ENCODE measurements at regions not wholly inside any gene's neighbourhood (a gene's known extent, or its start where the extent isn't known, plus 50 kb on each side); places are given as distances from the start of the nearest gene placed in this dataset.

DNA sequence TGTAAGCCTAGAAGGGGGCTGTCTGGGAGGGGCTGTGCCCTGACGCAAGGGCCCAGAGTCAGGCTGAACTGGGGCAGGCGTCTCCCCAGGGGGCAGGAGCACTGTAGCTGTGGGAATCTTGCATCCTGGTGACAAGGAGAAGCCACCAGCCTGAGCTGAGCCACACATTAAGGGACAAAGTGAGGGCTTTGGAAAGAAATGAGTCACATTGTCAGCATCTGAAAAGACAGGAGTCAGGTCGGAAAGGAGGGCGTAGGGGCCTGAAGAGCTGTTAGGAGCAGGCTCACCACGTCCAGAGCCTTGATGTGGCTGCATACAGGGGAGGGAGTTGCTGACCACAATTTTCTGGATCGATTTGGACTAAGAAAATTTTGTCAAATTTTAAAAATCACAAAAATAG, 298.6 kb downstream of the CYP26B1 start:
- Mint-ChIP-seq H3K9me3 (peaks cover 0 to 3% (median 0%) of the 10 kb centered on the region in 3 donors), H3K27me3 (peaks cover 8% of the 10 kb centered on the region), H3K4me3 (no peak overlapping the region), H3K4me1 (no peaks in the 10 kb centered on the region), H3K27ac (no peak overlapping the region), H3K36me3 (no peaks in the 10 kb centered on the region)

DNA sequence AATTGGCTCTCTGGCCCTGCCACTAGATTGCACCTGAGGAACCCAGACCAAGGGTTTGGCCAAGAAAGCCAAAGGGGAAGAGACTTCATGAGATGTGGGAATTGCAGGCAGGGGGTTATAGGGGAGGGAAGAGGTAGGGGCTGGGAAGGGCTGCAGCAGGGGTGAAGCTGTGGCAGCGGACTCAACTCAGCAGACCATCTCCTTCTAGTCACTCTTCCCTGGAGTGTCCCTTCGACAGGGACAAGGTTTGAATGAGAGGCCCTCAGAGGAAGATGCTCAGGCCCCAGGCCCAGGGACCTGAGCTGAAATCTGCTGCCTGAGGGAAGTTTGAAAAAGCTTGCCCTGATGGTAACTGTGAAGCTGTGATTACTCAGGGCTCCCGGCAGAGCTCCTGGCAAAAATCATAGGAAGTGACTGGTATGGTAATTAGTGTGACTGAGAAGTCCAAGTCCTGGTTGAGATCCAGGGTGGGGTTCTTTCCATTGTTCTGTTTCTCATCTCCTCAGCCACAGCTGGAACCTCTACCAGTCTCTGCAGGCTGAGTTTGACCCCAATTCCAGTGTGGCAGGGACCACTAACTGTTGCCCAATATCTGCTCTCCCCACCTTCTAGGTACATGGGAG, 300.9 kb downstream of the CYP26B1 start:
- H3K4me1 Mint-ChIP-seq: no peaks in the 10 kb centered on the region
- peaks cover 0 to 3% (median 2%) of the 10 kb centered on the region in 3 donors for H3K9me3 Mint-ChIP-seq
- peak overlapping the region in 1 of 4 donors; percentile 39 for H3K4me3 Mint-ChIP-seq
- peaks cover 10% of the 10 kb centered on the region for H3K27me3 Mint-ChIP-seq
- no peaks in the 10 kb centered on the region for H3K36me3 Mint-ChIP-seq
- H3K27ac Mint-ChIP-seq: no peak overlapping the region

DNA sequence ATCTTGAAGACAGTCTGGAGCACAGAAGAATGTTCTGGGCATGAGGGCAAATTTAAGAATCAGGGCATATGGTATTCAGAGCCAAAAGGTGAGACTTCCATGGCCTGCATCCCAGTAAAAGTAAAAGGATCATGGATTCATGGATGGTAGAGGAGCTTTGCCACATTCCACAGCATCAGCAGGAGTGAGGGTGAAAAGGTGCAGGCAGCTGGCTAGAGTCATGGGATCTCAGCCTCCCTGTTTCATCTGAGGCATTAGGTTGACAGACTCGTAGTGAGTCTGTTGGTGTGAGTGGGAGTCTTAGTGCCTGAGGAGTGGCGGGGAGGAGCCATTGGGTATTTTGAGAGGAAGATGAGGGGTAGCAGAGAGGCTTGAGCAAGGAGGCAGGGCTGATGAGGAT, 301.6 kb downstream of the CYP26B1 start:
- peaks cover 8% of the 10 kb centered on the region for H3K27me3 Mint-ChIP-seq
- no peaks in the 10 kb centered on the region for H3K36me3 Mint-ChIP-seq
- H3K4me1 Mint-ChIP-seq: no peaks in the 10 kb centered on the region
- H3K27ac Mint-ChIP-seq: no peak overlapping the region
- no peak overlapping the region for H3K4me3 Mint-ChIP-seq
- H3K9me3 Mint-ChIP-seq: peaks cover 0 to 5% (median 2%) of the 10 kb centered on the region in 3 donors

DNA sequence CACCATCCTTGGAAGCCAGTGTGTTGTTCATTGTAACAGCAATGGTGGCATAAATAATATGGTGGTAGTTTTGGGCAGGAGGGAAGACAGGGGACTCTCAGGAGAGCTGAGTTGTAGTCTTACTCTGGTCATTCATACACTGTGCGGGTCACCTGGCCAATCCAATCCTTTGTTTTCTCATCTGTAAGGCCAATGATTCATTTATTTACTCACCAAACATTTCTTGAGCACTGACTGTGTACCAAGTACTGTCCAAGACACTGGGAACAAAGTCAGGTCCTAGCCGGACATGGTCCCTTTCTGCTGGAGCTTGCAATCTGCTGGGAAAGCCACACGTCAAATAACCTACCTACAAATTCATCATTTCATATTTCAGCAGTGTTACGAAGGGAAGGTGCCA, 302.7 kb downstream of the CYP26B1 start:
- peaks cover 7% of the 10 kb centered on the region for H3K27me3 Mint-ChIP-seq
- H3K27ac Mint-ChIP-seq: no peak overlapping the region
- H3K4me3 Mint-ChIP-seq: no peak overlapping the region
- H3K4me1 Mint-ChIP-seq: no peaks in the 10 kb centered on the region
- peaks cover 2 to 5% (median 3%) of the 10 kb centered on the region in 3 donors for H3K9me3 Mint-ChIP-seq
- H3K36me3 Mint-ChIP-seq: no peaks in the 10 kb centered on the region

DNA sequence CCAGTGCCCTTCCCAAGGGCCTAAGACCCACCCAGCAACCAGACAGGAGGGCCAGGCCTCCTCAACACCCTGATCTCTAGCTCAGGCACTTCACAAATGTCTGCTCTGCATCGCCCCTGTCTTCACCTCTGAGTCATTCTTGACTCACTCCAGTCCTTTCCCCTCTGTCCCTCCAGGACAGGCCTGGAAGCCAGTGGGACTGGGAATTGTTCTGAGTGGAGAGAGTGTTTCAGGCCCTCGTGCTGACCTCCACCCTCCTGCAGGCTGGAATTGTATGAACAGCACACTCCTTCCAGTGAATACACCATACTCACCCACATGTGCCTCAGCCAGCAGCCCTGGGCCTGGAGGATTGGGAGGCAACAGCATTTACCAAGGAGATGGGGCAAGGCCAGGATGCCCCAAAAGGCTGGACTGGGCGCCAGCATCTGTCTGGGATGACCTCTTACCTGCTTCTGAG, 304.2 kb downstream of the CYP26B1 start:
- Mint-ChIP-seq H3K36me3 (no peaks in the 10 kb centered on the region), H3K4me1 (no peaks in the 10 kb centered on the region), H3K4me3 (no peak overlapping the region), H3K27ac (no peak overlapping the region), H3K9me3 (peaks cover 3 to 5% (median 4%) of the 10 kb centered on the region in 3 donors), H3K27me3 (peaks cover 7% of the 10 kb centered on the region)

DNA sequence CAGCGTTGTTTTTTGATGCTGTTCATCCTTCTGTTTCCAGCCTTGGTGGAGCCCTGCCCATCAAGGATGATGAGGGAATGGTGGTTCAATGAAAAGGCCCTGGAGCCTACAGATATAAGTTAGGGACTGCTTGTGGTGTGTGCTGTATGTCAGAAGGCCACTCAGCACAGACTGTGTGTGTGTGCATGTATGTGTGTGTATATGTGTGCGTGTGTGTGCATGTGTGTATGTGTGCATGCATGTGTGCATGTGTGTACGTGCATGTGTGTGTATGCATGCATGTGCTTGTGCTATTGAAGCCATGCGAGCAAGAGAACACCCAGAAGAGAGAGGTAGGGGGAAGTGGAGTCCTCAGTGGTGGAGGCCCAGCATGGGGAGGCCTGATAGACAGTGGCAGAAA, 304.9 kb downstream of the CYP26B1 start:
- Mint-ChIP-seq H3K9me3 (peaks cover 3 to 5% (median 4%) of the 10 kb centered on the region in 3 donors), H3K36me3 (no peaks in the 10 kb centered on the region), H3K27me3 (peaks cover 7% of the 10 kb centered on the region), H3K4me3 (no peak overlapping the region), H3K27ac (no peak overlapping the region), H3K4me1 (no peaks in the 10 kb centered on the region)

DNA sequence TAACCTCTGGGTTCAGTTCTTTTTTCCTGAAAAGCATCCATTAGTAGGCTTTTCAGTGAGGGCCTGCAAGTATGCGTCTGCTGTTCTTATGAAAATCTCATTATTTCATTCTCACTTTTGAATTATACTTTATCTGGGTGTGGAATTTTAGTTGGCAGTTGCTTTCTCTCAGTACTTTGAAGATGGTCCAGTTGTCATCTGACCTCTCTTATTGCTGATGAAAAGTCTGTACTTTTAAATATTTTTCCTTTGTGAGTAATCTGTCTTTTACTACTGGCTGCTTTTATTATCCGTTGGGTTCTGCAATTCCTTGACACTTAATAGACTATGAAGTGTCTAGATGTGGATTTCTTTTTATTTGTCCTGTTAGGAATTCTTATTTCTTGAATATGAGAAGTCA, 307.8 kb downstream of the CYP26B1 start:
- no peak overlapping the region for H3K4me3 Mint-ChIP-seq
- H3K27ac Mint-ChIP-seq: no peak overlapping the region
- H3K9me3 Mint-ChIP-seq: peaks cover 3 to 5% (median 4%) of the 10 kb centered on the region in 3 donors
- H3K36me3 Mint-ChIP-seq: no peaks in the 10 kb centered on the region
- peaks cover 2% of the 10 kb centered on the region for H3K27me3 Mint-ChIP-seq
- no peaks in the 10 kb centered on the region for H3K4me1 Mint-ChIP-seq

DNA sequence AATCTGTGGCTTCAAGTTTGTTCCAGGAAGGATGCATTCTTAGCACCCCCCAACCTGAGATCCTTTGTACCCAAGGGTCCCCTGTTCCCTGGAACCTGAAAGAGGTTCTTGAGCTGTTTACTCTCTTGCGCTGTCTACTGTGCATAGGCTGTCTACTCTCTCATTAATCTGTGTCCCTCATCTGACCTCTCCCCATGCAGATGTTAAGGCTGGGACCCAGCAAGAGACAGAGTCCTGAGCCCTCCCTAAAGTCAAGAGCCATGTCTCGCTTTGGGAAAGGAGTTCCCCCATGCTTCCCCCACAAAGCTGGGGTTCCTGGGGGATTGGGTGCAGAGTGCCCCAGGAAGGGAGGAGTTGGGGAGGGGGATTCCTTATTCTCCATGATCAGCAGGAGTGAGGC, 312.9 kb downstream of the CYP26B1 start:
- Mint-ChIP-seq H3K4me1 (no peaks in the 10 kb centered on the region), H3K9me3 (peaks cover 0 to 2% (median 0%) of the 10 kb centered on the region in 3 donors), H3K36me3 (no peaks in the 10 kb centered on the region), H3K27ac (no peak overlapping the region), H3K4me3 (no peak overlapping the region), H3K27me3 (no peaks in the 10 kb centered on the region)

DNA sequence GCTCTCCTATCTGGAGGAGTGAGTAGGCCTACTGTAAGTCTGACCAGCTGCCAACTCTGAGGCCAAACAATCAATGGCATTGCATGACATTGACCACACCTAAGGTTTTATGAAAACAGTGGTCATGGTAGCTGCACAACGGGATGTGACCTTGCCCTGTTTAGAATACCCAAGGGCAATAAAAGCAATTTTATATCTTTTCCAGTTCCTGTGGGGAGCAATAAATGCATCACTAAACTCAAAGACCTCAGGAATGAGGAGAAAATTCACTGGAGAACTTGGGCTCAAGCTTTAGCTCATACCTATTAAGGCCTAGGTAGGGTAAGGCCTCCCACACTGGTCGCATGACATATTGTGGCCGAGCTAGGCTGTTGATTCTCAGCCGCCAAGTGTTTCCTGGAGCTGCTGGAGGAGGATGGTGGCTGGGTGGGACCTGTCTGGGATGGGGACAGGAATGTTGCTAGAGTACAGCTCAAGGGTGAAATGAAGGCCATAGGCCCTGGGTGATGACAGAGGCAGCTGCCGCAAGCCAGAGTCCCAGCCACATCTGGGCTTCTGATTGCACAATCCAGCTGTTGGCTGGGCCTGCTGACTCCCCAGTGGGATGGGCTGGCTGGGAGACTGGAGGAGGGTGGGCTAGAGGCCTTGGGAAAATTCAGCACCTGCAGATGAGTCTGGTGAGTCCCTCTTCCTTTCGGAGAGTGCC, 313.7 kb downstream of the CYP26B1 start:
- Mint-ChIP-seq H3K27me3 (no peaks in the 10 kb centered on the region), H3K4me3 (no peak overlapping the region), H3K27ac (no peak overlapping the region), H3K9me3 (peaks cover 0 to 2% (median 0%) of the 10 kb centered on the region in 3 donors), H3K4me1 (no peaks in the 10 kb centered on the region), H3K36me3 (no peaks in the 10 kb centered on the region)

DNA sequence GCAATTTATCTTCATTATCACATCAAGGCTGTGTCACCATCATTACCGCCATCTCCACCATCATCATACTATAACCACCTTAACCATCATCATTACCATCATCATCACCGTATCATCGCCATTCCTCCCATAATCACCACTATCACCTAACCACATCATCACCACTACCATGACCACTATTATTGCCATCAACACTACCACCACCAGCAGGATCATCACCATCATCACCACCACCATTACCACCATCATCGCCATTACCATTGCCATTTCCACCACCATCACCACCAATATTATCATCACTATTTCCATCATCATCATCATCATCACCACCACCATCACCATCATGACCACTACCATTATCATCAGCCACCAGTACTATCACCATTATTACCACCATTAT, 314.4 kb downstream of the CYP26B1 start:
- Mint-ChIP-seq H3K4me3 (no peak overlapping the region), H3K27me3 (no peaks in the 10 kb centered on the region), H3K9me3 (no peaks in the 10 kb centered on the region), H3K27ac (no peak overlapping the region), H3K4me1 (no peaks in the 10 kb centered on the region), H3K36me3 (no peaks in the 10 kb centered on the region)

DNA sequence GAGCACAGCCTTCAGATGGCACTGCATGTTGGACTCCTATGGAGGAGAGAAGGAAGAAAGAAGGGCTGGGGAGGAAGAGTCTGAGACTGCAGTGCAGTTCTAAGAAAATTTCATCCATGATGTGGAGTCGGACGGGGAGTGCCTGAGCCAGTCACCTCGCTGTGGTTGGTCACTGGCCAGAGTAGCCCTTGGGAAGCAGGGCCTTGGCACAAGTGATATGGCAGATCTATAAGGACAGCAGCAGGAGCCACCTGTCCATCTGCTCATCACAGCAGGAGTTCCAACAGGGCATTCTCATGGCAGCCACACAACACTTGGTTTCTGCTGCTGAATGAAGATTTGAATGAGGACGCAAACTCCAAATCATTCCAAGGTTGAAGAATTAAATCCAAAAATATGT, 314.8 kb downstream of the CYP26B1 start:
- Mint-ChIP-seq H3K36me3 (no peaks in the 10 kb centered on the region), H3K27me3 (no peaks in the 10 kb centered on the region), H3K4me3 (no peak overlapping the region), H3K4me1 (no peaks in the 10 kb centered on the region), H3K9me3 (no peaks in the 10 kb centered on the region), H3K27ac (no peak overlapping the region)

DNA sequence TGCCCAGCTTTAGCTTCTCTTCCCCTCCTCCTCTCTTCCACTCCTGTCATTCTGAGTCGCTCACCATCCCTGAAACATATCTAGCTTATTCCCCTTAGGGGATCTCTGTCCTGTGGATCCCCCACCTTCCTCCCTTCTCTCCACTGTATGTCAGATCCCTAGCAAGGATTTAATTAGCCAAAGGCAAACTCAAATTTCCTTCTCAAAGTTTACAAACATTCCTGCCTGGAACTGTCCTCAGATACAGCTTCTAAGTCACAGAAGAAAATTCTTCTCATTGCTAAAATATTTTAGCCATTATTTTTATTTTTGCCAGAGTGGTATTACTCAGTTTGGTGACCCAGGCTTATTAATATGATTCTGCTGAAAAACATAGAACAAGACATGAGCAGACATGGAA, 315.3 kb downstream of the CYP26B1 start:
- Mint-ChIP-seq H3K4me3 (no peak overlapping the region), H3K27ac (no peak overlapping the region), H3K36me3 (no peaks in the 10 kb centered on the region), H3K4me1 (no peaks in the 10 kb centered on the region), H3K9me3 (no peaks in the 10 kb centered on the region), H3K27me3 (no peaks in the 10 kb centered on the region)

DNA sequence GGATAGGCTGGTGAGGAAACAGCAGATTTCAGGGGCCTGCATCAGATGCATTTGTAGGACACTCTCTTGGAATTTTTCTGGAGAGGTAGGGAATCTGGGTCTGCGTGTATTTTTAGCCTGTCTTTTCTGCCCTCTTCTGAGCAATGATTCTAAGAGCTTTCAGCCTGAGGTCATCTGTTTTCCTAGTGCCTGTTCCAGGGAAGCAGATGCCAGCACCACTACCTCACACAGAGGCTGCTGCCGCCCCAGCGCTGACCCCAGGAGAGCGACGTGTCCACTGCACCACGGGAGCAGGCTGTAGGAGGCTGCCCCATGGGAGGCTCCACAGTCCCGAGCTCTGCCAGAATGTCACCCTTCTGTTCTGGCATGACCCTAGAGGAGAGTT, 316.5 kb downstream of the CYP26B1 start:
- Mint-ChIP-seq H3K27me3 (no peaks in the 10 kb centered on the region), H3K4me1 (peaks cover 0 to 3% (median 0%) of the 10 kb centered on the region in 3 donors), H3K9me3 (no peaks in the 10 kb centered on the region), H3K27ac (no peak overlapping the region), H3K36me3 (no peaks in the 10 kb centered on the region), H3K4me3 (no peak overlapping the region)

DNA sequence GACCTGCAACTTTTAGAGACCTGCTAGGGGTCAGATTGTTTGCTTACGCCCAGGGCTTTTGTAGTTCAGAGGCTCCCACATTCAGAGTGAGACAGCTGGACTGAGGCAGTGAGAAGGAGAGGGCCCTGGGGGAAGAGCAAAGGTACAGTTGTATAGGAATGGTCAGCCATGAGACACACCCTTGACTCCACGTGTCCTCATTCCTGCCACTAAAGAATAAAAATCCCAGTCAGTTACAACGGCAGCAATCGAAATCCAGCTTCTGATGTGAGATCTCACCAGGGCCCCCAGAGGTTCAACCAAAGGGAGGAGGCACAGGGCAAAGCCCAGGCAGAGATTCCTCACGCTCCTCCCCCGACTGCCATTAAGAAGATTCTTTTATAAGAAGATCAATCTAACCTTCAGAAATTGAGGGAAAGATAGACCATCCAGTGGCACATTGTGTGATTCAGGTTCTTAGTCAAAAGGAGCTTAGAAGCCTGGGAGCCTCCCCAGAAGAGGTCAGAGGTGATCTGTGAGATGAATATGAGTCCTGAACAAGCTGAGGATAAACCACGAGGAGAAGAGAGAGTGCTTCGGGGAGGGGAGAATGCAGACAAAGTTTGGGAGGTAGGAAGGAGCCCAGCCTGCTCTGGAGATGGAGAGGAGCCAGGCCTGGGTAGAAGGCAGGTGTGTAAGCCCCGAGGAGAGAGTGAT, 317.0 kb downstream of the CYP26B1 start:
- Mint-ChIP-seq H3K9me3 (no peaks in the 10 kb centered on the region), H3K27me3 (no peaks in the 10 kb centered on the region), H3K4me3 (no peak overlapping the region), H3K4me1 (peaks cover 0 to 3% (median 0%) of the 10 kb centered on the region in 3 donors), H3K36me3 (no peaks in the 10 kb centered on the region), H3K27ac (no peak overlapping the region)

DNA sequence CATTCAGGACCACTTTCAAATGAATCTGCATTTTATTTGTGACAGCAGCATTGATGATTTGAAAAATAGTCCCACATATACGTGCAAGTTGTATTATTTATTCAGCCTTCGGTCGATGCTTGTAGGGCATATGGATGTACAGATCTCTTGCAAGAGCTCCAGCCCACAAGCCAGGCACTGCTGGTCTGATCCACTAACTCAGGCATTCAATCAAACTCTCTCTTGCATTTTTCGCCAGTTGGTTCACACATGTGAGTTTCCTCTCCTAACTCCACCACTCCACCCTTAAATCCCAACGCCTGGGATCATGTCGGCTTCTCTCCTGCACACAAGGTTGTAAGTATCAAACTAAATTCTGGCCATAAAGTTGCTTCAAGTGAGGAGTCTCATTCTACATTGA, 318.7 kb downstream of the CYP26B1 start:
- Mint-ChIP-seq H3K4me3 (no peak overlapping the region), H3K36me3 (no peaks in the 10 kb centered on the region), H3K27me3 (peaks cover 4% of the 10 kb centered on the region), H3K4me1 (peaks cover 0 to 3% (median 0%) of the 10 kb centered on the region in 3 donors), H3K27ac (no peak overlapping the region), H3K9me3 (peaks cover 0 to 6% (median 0%) of the 10 kb centered on the region in 3 donors)
